DMS114 treated with DMSO at 0.1 percent for 48 hours (cell line): ENCODE measurements at regions not wholly inside any gene's neighbourhood (a gene's known extent, or its start where the extent isn't known, plus 50 kb on each side); places are given as distances from the start of the nearest gene placed in this dataset.
"Not testable (repeated sequence)": the region's sequence is repeated elsewhere in the genome, so short reads cannot be mapped to it uniquely, and the experiment has no call there.

Experiments
- DNase-seq: peaks from one replicate; lab custom pipeline; 2025; ENCODE audit not compliant: unreplicated experiment; lab: John Stamatoyannopoulos, UW

DNA sequence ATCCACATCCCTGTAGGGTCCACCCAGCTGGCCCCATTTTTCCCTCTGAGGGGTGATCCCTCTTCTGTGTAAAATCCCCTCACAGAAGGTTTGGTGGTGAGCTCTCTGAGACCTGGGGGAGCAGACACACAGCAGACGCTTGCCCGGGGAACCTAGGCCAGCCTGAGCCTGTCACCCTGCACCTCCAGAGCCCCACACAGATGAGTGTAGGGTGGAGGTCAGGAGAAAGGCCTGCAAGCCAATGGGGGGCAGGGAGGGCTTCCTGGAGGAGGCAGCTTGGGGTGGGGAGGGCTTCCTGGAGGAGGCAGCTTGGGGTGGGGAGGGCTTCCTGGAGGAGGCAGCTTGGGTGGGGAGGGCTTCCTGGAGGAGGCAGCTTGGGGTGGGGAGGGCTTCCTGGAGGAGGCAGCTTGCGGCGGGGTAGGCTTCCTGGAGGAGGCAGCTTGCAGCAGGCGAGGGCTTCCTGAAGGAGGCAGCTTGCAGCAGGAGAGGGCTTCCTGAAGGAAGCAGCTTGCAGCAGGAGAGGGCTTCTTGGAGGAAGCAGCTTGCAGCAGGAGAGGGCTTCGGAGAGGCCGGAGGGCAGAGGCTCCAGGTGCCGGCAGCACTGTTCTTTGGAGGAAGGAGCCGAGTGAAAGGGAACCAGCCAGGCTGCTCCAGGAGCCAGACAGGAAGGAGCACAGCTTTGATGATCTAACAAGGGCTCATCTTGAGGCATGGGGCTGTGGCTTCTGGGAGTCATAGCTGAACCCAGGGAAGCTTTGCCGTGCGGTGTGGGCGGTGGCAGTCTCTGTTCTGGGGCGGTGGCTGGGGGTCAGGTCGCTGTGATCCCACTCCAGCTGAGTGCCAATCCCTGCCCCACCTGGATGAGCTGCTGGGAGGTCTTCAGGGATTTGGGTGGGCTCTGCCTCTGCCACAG lies 83.7 kb upstream of the ZNF469 start:
- no peak for DNase-seq

DNA sequence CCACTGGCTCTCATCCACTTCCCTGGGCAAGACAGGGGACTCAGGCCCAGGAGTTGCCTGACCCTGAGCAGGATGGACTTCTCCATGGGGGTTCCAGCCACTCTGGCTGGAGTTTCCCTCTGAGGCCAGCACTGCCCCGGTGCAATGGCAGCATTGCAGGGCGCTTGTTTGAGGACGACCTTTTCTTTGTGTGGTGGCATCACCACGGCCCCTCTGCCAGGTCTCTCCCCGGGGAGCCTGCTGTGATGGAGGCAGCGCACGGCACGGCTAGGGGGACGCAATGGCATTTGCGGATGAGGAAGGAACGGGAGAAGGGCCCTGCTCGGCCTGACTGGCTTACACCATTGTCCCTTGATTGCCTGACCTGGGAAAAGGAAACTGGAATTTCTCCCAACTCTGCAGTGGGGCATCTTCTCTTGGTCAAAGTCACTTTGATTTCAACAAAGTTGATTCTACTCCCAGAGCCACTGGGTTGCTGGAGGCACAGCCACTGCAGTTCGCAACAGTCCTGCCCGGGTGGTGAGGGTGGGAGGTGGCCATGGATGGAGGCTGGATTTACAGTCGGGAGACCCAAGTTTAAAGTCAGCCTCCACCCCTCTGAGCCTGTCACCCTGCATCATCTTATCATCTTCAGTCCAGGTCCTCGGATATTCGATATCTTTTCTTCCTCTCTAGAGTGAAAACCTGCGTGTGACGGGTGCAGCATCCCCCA lies 82.9 kb upstream of the ZNF469 start:
- DNase-seq, result no peak

- no peak for DNase-seq
Measured at GRCh38 chr16:88300463-88300835, 82.3 kb upstream of the ZNF469 start.

DNA sequence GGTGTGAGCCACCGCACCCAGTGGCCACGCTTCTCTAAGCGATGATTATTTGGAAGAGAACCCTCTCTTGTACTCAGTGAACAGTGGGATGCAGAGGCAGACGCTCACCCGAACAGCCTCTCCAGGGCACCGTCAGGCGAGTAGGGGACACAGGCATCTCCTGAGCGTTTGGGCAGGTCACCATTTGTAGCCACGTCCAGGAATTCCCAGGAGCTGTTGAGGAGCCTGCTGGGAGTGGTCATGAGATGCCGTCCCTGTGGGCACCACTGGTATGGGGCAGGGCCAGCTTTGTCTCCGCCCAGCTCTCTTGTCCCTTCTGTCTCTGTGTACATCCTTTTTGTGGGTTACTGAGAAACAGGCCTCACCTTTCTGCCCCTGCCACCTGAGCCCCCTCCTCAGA lies 81.3 kb upstream of the ZNF469 start:
- no peak for DNase-seq

DNA sequence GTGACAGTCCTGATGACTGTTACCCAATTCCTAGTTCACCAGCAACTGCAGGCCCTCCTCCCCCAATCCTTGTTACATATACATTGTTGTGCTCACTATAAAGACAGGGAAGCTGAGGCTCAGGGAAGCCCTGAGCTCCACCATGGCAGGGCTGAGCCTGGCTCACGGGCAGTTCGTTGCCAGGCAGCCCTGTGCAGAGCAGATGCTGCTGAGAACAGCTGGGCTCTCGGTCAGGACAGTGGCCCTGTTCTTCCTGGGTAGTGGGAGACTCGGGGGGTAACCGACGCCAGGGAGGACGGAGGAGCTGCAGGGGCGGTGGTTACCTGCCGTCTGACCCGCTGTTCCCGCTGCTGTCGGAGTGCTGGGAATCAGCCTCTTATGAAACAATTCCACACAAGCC lies 80.9 kb upstream of the ZNF469 start:
- DNase-seq, result no peak

DNA sequence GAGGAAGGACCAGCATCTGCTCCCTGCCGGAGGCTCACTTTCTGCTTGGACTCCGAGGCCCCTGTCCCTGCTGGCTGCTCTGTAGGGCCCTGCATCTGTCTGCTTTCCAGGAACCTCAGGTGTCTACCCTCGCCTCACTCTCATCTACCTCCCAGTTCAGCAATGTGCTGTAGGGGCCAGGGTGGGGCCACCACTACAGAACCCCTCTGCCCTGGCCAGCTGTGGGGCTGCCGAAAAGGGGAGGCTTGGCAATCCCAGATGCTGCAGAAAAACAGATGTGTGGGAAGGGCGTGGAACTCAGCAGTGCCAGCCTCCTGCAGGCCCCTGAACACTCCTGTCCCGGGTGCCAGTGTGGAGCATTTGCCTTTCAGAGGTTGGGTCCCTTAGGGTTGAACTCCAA lies 80.1 kb upstream of the ZNF469 start:
- DNase-seq, result no peak

GRCh38 chr16:88303405-88303804 lies 79.4 kb upstream of the ZNF469 start:
- no peak for DNase-seq

DNA sequence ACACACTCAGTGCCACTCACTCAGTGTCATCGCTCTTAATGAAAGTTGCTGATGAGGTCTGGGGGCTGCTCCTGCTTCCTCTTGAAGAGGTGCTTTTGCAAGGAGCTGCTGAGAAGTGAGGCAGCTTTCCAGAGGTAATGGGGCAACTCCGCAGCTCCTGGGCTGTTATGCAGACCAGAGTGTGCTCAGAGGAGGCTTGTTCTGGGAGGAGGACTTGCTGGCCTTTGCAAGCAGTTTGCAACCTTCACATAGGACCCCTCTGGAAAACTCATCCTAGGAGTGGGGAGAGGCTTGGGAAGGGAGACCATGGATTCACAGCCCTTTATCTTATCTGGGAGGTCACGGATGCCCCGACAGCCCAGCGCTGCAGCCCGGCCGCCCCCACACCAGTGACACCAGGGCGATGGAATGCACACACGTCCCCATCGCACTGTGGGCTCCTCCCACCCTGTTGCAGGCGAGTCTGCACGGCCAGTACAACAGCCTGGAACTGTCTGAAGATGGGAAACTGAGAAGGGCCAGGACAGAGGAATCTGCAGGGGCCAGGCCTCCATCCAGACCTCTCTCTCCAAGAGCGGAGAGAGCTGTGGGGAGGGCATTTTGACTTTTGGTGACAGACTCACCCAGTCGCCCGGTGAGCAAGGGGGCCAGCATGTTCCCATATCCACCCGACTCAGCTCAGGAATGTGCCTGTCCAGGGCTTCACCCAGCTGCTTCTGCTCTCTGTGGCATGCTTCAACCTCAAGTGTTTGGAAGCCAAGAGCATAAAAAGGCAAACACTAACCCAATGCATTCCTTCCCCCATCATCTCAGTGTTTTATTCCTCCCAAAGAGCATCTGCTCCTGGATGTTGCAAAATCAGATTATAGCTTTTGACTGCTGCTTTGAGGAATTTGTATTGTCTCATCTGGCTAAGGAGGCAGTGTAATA lies 78.6 kb upstream of the ZNF469 start:
- no peak for DNase-seq

DNA sequence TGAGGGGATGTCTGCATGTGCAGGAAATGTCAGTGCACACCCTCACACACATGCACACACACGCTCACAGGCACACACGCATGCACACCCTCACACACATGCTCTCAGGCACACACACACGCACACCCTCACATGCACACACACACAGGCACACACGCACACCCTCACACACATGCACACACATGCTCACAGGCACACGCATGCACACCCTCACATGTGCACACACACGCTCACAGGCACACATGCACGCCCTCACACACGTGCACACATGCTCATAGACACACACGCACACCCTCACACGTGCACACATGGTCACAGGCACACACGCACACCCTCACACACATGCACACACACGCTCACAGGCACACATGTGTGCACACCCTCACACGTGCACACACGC lies 77.6 kb upstream of the ZNF469 start:
- DNase-seq, result no peak

GRCh38 chr16:88306411-88306810 lies 76.3 kb upstream of the ZNF469 start:
- DNase-seq, result no peak

DNA sequence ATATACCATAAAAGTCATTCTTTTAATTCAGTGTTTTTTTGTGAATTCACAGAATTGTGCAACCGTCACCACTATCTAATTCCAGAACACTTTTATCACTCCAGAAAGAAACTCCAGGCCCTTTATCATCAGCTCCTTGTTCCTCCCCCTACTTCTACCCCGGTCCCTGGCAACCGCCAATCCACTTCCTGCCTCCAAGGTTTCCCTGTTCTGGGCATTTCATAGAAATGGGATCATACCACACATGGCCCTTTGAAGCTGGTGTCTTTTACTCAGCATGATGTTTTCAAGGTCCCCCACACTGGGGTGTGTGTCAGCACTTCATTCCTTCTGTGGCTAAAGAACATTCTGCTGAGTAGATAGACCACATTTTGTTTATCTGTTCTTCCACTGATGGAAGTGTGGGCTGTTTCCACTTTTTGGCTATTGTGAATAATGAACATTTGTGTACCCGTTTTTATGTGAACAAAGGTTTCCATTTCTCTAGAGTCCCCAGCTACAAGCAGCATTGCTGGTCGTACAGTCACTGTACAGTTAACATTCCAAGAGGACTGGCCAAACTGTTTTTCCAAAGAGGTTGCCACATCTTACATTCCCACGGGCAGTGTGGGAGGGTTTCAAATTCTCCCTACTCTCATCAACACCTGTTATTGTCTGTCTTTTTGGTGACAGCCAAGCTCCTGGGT lies 75.8 kb upstream of the ZNF469 start:
- no peak for DNase-seq

- no peak for DNase-seq
Measured at GRCh38 chr16:88308441-88309173, 74.2 kb upstream of the ZNF469 start.

DNA sequence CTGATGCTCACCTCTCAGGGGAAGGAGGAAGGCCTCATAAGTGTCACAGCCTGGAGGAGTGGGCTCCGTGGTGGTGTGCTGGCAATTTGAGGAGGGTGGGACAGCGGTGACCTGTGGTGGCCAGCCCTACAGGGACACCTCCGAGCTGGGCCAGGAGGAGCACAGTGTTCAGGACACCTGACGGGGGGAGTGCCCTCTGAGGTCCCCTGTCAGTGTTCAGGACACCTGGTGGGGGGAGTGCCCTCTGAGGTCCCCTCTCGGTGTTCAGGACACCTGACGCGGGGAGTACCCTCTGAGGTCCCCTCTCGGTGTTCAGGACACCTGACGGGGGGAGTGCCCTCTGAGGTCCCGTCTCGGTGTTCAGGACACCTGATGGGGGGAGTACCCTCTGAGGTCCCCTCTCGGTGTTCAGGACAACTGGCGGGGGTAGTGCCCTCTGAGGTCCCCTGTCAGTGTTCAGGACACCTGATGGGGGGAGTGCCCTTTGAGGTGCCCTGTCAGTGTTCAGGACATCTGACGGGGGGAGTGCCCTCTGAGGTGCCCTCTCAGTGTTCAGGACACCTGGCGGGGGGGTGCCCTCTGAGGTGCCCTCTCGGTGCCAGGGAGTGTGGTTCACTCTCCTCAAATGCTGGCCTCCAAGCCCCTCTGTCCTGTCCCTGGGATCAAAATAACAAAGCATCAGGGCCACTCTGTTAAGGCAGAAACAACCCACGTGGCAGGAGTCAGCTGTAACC lies 73.4 kb upstream of the ZNF469 start:
- DNase-seq, result no peak

DNA sequence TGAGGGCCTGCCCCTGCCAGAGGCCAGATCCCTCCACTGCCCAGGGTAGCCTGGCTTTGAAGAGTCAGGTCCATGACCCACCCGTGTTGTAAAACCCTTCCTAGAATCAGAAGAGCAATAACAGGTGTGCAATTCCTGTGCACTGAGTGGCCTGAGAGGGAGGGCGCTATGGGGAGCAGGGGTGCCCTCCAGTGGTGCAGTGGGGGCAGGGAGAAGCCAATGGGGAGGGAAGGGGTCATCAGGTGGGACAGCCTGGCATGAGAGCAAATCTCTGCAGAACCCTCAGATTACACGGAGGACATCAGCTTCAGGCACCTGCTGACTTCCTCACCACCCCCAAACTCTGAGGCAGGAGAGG lies 72.9 kb upstream of the ZNF469 start:
- DNase-seq, result no peak

- no peak for DNase-seq
Measured at GRCh38 chr16:88310796-88311605, 71.8 kb upstream of the ZNF469 start.

DNA sequence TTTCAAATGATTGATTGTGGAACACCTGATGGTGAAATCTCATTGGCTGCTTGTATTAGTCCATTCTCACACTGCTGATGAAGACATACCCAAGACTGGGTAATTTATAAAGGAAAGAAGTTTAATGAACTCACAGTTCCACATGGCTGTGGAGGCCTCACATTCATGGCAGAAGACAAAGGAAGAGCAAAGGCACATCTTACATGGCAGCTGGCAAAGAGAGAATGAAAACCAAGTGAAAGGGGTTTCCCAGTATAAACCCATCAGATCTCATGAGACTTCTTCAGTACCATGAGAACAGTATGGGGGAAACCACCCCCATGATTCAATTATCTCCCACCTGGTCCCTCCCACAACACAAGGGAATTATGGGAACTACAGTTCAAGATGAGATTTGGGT lies 70.9 kb upstream of the ZNF469 start:
- DNase-seq, result not testable (repeated sequence)

DNA sequence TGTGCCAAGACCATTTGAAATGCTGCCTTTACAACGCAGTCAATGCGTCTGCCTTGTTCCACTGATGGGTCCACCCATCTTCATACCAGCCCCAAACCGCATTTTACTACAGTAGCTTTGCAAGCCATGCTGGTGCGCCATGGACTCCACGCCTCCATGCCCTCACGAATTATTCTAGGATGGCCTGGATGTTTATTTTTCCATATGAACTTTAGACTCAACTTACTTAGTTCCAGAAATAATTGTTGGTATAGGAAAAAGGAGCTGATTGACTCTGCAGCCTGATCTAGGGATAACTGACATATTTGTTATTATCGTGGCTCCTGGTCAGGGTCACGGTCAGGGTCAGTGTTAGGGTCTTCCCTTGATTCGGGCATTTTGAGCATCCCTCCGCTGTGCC lies 70.0 kb upstream of the ZNF469 start:
- no peak for DNase-seq

DNA sequence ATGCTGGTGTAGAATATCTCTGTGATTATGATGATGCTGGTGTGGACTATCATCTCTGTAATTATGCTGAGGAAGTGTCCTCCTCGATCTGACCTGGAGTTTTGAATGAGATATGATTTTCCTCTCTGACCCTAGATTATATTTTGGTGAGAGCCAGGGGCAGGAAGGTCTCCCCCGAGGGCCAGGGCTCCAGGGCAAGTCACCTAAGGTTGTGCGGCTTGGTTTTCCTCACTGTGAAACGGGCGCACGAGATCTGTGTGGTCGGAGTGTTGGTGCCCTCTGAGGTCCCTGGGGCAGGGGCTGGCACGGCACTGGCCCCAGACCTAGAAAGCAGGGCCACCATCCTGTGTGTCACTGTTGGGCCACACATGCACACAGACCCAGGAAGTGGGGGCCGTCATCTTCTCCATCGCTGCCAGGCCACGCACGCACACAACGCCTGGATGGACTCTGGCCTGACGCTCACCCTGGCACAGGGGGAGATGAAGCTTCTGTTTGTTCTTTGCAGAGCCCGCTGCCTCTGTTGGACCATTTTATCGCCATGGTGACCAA lies 67.7 kb upstream of the ZNF469 start:
- no peak for DNase-seq
